ENCODE measurements at regions not wholly inside any gene's neighbourhood (a gene's known extent, or its start where the extent isn't known, plus 50 kb on each side); places are given as distances from the start of the nearest gene placed in this dataset.

DNA sequence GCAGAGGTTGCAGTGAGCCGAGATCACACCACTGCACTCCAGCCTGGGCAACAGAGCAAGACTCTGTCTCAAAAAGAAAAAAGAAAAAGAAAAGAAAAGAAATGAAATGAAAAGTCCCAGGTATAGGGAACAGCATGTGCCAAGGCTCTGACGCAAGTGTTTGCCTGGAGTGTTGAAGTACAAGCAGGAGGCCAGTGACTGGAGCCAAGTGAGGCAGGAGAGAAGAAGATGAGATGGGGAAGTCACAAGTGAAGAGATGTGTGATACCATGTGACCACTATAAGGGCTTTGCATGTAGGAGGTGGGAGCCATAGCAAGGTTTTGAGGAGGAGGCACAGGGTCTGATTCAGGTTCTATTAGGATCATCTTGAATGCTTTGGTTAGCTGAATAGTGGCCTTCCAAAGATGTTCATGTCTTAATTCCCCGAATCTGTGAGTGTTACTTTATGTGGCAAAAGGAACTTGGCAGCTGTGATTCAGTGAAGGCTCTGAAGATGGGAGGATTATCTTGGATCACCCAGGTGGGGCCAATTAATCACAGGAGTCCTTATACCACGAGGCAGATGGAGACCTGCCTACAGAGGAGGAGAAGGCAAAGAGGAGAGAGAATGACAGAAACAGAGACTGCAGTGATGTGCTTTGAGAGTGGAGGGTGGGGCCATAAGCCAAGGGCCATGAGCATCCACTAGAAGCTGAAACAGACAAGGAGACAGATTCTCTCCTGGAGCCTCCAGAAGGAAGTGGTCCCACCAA is 91.1 kb upstream of the PTPN1 start:
- TF ChIP-seq, protein P1, sequence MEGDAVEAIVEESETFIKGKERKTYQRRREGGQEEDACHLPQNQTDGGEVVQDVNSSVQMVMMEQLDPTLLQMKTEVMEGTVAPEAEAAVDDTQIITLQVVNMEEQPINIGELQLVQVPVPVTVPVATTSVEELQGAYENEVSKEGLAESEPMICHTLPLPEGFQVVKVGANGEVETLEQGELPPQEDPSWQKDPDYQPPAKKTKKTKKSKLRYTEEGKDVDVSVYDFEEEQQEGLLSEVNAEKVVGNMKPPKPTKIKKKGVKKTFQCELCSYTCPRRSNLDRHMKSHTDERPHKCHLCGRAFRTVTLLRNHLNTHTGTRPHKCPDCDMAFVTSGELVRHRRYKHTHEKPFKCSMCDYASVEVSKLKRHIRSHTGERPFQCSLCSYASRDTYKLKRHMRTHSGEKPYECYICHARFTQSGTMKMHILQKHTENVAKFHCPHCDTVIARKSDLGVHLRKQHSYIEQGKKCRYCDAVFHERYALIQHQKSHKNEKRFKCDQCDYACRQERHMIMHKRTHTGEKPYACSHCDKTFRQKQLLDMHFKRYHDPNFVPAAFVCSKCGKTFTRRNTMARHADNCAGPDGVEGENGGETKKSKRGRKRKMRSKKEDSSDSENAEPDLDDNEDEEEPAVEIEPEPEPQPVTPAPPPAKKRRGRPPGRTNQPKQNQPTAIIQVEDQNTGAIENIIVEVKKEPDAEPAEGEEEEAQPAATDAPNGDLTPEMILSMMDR (IDR thresholded peaks at IDR 0.05) = no peak
- no peak for TF ChIP-seq POLR2A (IDR thresholded peaks at IDR 0.05)

Data from right lobe of liver (tissue), 4 donors.